ENCODE measurements at regions not wholly inside any gene's neighbourhood (a gene's known extent, or its start where the extent isn't known, plus 50 kb on each side); places are given as distances from the start of the nearest gene placed in this dataset.

GRCh38 chr14:36005670-36006069 is 170.9 kb downstream of the PTCSC3 start:
- TF ChIP-seq CTCF (IDR thresholded peaks at IDR 0.05; ENCODE audit: low read depth, low read length) = no peak
- H3K4me3 ChIP-seq (ENCODE audit: low read depth, low read length) = no peak overlapping the region

- no peak overlapping the region for H3K4me3 ChIP-seq (ENCODE audit: low read depth, low read length)
- no peak for TF ChIP-seq CTCF (IDR thresholded peaks at IDR 0.05; ENCODE audit: low read depth, low read length)
These were observed 174.6 kb downstream of the PTCSC3 start for GRCh38 chr14:36001936-36002335.

- H3K4me3 ChIP-seq (ENCODE audit: low read depth, low read length) = no peak overlapping the region
- no peak for TF ChIP-seq CTCF (IDR thresholded peaks at IDR 0.05; ENCODE audit: low read depth, low read length)
These were observed 173.2 kb downstream of the BRMS1L start for GRCh38 chr14:35999294-35999693.

GRCh38 chr14:35998303-35998702 is 172.2 kb downstream of the BRMS1L start:
- no peak for TF ChIP-seq CTCF (IDR thresholded peaks at IDR 0.05; ENCODE audit: low read depth, low read length)

GRCh38 chr14:35993684-35993960 is 167.5 kb downstream of the BRMS1L start:
- TF ChIP-seq CTCF (IDR thresholded peaks at IDR 0.05; ENCODE audit: low read depth, low read length) = no peak
- H3K4me3 ChIP-seq (ENCODE audit: low read depth, low read length) = no peak overlapping the region

More at GRCh38 chr14:35998303-35998702, 172.2 kb downstream of the BRMS1L start:
- H3K4me3 ChIP-seq (ENCODE audit: low read depth, low read length) = no peak overlapping the region

- no peak for TF ChIP-seq CTCF (IDR thresholded peaks at IDR 0.05; ENCODE audit: low read depth, low read length)
These were observed 166.9 kb downstream of the BRMS1L start for GRCh38 chr14:35992816-35993683.

GRCh38 chr14:35991356-35991755 is 165.2 kb downstream of the BRMS1L start:
- no peak for TF ChIP-seq CTCF (IDR thresholded peaks at IDR 0.05; ENCODE audit: low read depth, low read length)
- H3K4me3 ChIP-seq (ENCODE audit: low read depth, low read length) = no peak overlapping the region

More at GRCh38 chr14:35992816-35993683, 166.9 kb downstream of the BRMS1L start:
- no peak overlapping the region for H3K4me3 ChIP-seq (ENCODE audit: low read depth, low read length)
